Stimulated activated CD4-positive, alpha-beta T cell treated with anti-CD3 and anti-CD28 coated beads, Interleukin-12 subunit alpha, Interleukin-12 subunit beta, amount 100 ng/mL, for 48 hours (primary cell): ENCODE measurements at regions not wholly inside any gene's neighbourhood (a gene's known extent, or its start where the extent isn't known, plus 50 kb on each side); places are given as distances from the start of the nearest gene placed in this dataset.
"Not testable (repeated sequence)": the region's sequence is repeated elsewhere in the genome, so short reads cannot be mapped to it uniquely, and the experiment has no call there.

Experiments used
- DNase-seq, 3 donors: peaks; one replicate each; pipeline ENCODE4 v3.0.0-alpha.2; 2020; ENCODE audit warnings: low read depth in 2 of 3, low spot score in 1 of 3

DNA sequence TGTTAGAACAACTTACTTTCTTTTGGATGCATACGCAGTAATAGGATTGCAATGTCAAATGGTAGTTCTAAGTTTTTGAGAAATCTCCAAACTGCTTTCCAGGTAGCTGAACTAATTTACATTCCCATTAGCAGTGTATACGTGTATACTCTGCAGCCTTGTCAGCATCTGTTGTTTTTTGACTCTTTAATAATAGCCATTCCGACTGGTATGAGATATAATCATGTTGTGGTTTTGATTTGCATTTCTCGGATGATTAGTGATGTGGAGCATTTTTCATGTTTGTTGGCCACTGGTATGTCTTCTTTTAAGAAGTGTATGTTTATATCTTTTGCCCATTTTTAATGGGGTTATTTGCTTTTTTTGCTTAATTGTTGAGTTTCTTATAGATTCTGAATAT is 76.9 kb upstream of the HNRNPA1L2 start:
- not testable (repeated sequence) for DNase-seq

- DNase-seq: peak in 2 of 3 donors; percentile 0 to 1
Observed at GRCh38 chr13:52569904-52570602, 72.2 kb upstream of the HNRNPA1L2 start.

DNA sequence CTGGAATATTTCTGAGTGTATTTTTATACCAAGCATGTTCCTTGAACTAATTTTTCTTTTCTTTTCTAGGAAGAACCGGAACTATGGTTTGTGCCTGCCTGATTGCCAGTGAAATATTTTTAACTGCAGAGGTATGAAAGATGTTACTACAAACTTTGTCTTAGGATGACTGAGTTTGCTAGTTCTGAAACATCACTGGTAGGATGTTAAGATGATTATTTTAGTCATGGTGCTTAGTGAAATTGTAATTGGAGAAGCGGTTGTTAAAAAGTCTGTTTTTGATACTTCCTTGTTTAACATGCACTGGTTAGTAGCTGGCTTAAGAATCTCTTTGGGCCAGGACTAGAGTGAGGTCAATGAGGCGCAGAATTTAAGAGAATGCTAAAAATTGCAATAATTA is 71.1 kb upstream of the HNRNPA1L2 start:
- DNase-seq: not testable (repeated sequence)

DNA sequence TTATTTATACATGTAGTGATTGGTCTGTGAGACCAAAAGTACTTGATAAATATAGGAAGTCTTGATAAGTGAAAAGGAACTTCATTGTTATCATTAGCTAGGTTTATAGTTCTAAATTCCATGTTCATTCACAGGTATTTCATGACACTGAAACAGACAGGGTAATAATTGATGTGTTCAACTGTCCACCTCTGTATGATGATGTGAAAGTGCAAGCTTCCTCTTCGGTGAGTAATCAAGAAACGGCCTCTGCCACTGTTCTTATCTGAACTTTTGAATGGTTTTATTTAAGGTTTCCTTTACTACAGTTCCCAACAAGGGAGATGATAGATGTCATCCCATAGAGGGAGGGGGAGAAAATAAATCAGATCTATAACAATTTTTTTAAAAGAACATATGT is 59.3 kb upstream of the HNRNPA1L2 start:
- DNase-seq: not testable (repeated sequence)
